ENCODE measurements at regions not wholly inside any gene's neighbourhood (a gene's known extent, or its start where the extent isn't known, plus 50 kb on each side); places are given as distances from the start of the nearest gene placed in this dataset.

GRCh38 chr5:54793468-54794134 is 191.8 kb downstream of the ESM1 start:
- no peak for TF ChIP-seq POLR2AphosphoS5 (IDR thresholded peaks at IDR 0.05)
- TF ChIP-seq, protein P1, sequence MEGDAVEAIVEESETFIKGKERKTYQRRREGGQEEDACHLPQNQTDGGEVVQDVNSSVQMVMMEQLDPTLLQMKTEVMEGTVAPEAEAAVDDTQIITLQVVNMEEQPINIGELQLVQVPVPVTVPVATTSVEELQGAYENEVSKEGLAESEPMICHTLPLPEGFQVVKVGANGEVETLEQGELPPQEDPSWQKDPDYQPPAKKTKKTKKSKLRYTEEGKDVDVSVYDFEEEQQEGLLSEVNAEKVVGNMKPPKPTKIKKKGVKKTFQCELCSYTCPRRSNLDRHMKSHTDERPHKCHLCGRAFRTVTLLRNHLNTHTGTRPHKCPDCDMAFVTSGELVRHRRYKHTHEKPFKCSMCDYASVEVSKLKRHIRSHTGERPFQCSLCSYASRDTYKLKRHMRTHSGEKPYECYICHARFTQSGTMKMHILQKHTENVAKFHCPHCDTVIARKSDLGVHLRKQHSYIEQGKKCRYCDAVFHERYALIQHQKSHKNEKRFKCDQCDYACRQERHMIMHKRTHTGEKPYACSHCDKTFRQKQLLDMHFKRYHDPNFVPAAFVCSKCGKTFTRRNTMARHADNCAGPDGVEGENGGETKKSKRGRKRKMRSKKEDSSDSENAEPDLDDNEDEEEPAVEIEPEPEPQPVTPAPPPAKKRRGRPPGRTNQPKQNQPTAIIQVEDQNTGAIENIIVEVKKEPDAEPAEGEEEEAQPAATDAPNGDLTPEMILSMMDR (IDR thresholded peaks at IDR 0.05), result no peak

All from esophagus muscularis mucosa (tissue), 3 donors.